ENCODE measurements at regions not wholly inside any gene's neighbourhood (a gene's known extent, or its start where the extent isn't known, plus 50 kb on each side); places are given as distances from the start of the nearest gene placed in this dataset.

DNA sequence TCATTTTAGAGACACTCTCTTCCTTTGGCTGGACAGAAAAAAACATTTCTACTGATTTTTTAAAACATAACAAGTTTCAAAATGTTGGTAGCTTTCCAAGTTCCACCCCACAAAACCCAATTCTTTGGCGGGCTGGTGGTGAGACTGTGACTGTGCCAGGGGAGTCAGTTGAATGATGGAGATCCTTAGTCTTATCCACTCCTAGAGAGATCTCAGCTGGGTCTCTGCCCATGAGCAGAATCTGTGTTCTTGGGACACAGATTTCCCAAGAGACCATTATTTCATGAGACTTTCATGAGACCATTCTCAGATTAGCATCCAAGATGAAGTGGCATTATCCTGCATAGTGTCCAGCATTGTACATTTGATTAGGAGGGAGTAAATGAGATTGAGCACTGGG, 135.1 kb upstream of the NPHP3 start:
- H3K36me3 ChIP-seq = no peaks in the 10 kb centered on the region
- no peaks in the 10 kb centered on the region for H3K27me3 ChIP-seq
- DNase-seq = no peak
- no peak overlapping the region for H3K27ac ChIP-seq
- 84 to 86% methylated on average over 1 of the region's 1 CpG for WGBS, 2 donors
- intact Hi-C loops (cut with DNase I) = no loop called here
- no peak for TF ChIP-seq POLR2AphosphoS5 (IDR thresholded peaks at IDR 0.05)
- TF ChIP-seq EP300 (IDR thresholded peaks at IDR 0.05) = no peak
- no peak for TF ChIP-seq POLR2A (IDR thresholded peaks at IDR 0.05)
- TF ChIP-seq, protein P1, sequence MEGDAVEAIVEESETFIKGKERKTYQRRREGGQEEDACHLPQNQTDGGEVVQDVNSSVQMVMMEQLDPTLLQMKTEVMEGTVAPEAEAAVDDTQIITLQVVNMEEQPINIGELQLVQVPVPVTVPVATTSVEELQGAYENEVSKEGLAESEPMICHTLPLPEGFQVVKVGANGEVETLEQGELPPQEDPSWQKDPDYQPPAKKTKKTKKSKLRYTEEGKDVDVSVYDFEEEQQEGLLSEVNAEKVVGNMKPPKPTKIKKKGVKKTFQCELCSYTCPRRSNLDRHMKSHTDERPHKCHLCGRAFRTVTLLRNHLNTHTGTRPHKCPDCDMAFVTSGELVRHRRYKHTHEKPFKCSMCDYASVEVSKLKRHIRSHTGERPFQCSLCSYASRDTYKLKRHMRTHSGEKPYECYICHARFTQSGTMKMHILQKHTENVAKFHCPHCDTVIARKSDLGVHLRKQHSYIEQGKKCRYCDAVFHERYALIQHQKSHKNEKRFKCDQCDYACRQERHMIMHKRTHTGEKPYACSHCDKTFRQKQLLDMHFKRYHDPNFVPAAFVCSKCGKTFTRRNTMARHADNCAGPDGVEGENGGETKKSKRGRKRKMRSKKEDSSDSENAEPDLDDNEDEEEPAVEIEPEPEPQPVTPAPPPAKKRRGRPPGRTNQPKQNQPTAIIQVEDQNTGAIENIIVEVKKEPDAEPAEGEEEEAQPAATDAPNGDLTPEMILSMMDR (IDR thresholded peaks at IDR 0.05) = no peak
- no peak overlapping the region for H3K4me3 ChIP-seq
- H3K9me3 ChIP-seq = no peaks in the 10 kb centered on the region
- no peaks in the 10 kb centered on the region for H3K4me1 ChIP-seq

DNA sequence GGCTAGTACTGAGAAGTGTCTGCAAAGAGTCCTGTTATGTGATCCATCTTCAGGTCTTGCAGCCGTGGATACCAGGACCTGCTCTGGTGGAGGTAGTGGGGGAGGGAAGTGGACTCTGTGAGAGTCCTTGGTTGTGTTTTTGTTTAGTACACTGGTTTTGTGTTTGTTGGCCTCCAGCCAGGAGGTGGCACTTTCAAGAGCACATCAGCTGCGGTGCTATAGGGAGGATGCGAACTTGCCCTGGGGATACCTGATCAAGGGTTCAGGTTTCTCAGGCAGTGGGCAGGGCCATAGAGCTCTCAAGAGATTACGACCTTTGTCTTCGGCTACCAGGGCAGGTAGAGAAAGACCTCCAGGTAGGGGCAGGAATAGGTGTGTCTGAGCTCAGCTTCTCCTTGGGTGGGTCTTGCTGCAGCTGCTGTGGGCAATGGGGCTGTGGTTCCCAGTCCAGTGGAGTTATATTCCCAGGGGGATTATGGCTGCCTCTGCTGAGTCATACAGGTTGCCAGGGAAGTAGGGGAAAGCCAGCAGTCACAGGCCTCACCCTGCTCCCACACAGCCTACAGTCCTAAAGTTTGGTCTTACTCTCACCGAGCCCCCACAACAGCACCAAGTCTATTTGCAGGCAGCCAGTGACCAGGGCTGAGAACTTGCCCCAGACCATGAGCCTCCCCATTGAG, 132.8 kb upstream of the NPHP3 start:
- WGBS, 2 donors = 85 to 93% methylated on average over 6 of the region's 6 CpGs
- no peaks in the 10 kb centered on the region for H3K36me3 ChIP-seq
- H3K27ac ChIP-seq = no peak overlapping the region
- no peak overlapping the region for H3K4me3 ChIP-seq
- no peaks in the 10 kb centered on the region for H3K4me1 ChIP-seq
- no peaks in the 10 kb centered on the region for H3K9me3 ChIP-seq
- DNase-seq = no peak
- intact Hi-C loops (cut with DNase I) = no loop called here
- no peak for TF ChIP-seq POLR2A (IDR thresholded peaks at IDR 0.05)
- TF ChIP-seq, protein P1 (IDR thresholded peaks at IDR 0.05) = no peak
- no peaks in the 10 kb centered on the region for H3K27me3 ChIP-seq

GRCh38 chr3:132847849-132848625, 125.8 kb upstream of the NPHP3 start:
- Histone ChIP-seq H3K4me1 (no peaks in the 10 kb centered on the region), H3K4me3 (no peak overlapping the region), H3K27me3 (no peaks in the 10 kb centered on the region), H3K36me3 (no peaks in the 10 kb centered on the region), H3K9me3 (no peaks in the 10 kb centered on the region), H3K27ac (no peak overlapping the region)
- intact Hi-C loops (cut with DNase I) = no loop called here
- WGBS, 2 donors = 80 to 86% methylated on average over 7 of the region's 7 CpGs
- DNase-seq = no peak
- TF ChIP-seq, protein P1 (IDR thresholded peaks at IDR 0.05) = no peak
- TF ChIP-seq EP300 (IDR thresholded peaks at IDR 0.05) (no peak), POLR2AphosphoS5 (IDR thresholded peaks at IDR 0.05) (no peak), POLR2A (IDR thresholded peaks at IDR 0.05) (no peak)

DNA sequence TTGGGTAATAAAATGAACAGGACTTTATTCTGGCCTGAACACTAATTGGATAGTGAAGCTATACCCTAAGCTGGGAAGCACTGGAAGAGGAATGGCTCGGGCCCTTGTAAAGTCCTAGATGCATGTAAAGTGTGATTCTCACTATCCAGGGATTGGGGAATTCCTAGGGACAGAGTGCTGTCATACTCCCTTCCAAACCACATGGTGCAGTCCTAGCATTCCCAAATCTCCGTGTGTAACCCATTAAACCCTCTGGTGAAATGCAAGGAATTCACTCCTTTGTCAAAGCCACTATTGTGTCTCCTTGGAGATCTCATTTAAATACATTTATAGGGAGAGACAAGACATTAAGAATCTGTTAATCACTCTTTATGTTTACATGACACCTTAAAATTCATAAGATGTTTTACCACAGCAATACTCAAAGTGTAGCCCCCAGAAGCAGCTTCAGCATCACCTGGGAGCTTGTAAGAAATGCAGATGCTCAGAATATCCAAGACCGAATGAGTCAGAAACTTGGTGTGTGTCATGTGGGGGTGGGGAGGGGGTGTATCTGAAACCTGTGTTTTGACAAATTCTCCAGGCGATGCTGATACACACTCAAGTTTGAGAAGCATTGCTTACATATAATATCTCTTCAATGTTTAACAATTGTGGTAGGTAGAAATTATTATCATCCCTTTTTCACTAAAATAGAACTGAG, 121.8 kb upstream of the NPHP3 start:
- no peaks in the 10 kb centered on the region for H3K9me3 ChIP-seq
- no peak overlapping the region for H3K27ac ChIP-seq
- DNase-seq = no peak
- H3K4me1 ChIP-seq = no peaks in the 10 kb centered on the region
- TF ChIP-seq EP300 (IDR thresholded peaks at IDR 0.05) (no peak), POLR2AphosphoS5 (IDR thresholded peaks at IDR 0.05) (no peak), POLR2A (IDR thresholded peaks at IDR 0.05) (no peak)
- TF ChIP-seq, protein P1 (IDR thresholded peaks at IDR 0.05) = no peak
- H3K4me3 ChIP-seq = no peak overlapping the region
- intact Hi-C loops (cut with DNase I) = no loop called here
- no peaks in the 10 kb centered on the region for H3K36me3 ChIP-seq
- 62 to 64% methylated on average over 4 of the region's 4 CpGs for WGBS, 2 donors
- no peaks in the 10 kb centered on the region for H3K27me3 ChIP-seq

Data from sigmoid colon (tissue), 6 donors.